Calu3 (cell line): ENCODE measurements at regions not wholly inside any gene's neighbourhood (a gene's known extent, or its start where the extent isn't known, plus 50 kb on each side); places are given as distances from the start of the nearest gene placed in this dataset.

ENCODE experiments used
- BruUV-seq: library from RNA; stranded (reverse); fragments of 400-500 nt; replicated peaks from 2 replicates; lab custom pipeline; 2021; lab: Mats Ljungman, UMichigan
- CTCF ChIA-PET: fragments of 300-600 bp; sonication (Branson Sonifier 250); formaldehyde crosslinking; loops from one replicate; lab custom pipeline; 2022; ENCODE audit warnings: antibody characterized with exemption; lab: Charles Lee
- DNase-seq: peaks from one replicate; pipeline ENCODE4 v3.0.0; 2022
- H3K27ac Mint-ChIP-seq: one replicate; pipeline ENCODE4 v1.8.0; 2022; ENCODE audit warnings: mixed read lengths; ENCODE audit not compliant: unreplicated experiment
- H3K27me3 Mint-ChIP-seq: one replicate; pipeline ENCODE4 v1.8.0; 2022; ENCODE audit warnings: mixed read lengths; ENCODE audit not compliant: unreplicated experiment
- H3K36me3 Mint-ChIP-seq: one replicate; pipeline ENCODE4 v1.8.0; 2022; ENCODE audit warnings: mild to moderate bottlenecking, moderate library complexity, mixed read lengths; ENCODE audit not compliant: insufficient read depth, unreplicated experiment
- H3K4me1 Mint-ChIP-seq: one replicate; pipeline ENCODE4 v1.8.0; 2022; ENCODE audit warnings: mild to moderate bottlenecking, low read depth, mixed read lengths; ENCODE audit not compliant: unreplicated experiment
- H3K4me3 Mint-ChIP-seq: one replicate; pipeline ENCODE4 v1.8.0; 2022; ENCODE audit warnings: mild to moderate bottlenecking, low read depth, moderate library complexity, mixed read lengths; ENCODE audit not compliant: unreplicated experiment
- H3K9me3 Mint-ChIP-seq: one replicate; pipeline ENCODE4 v1.8.0; 2022; ENCODE audit warnings: low read depth, mixed read lengths; ENCODE audit not compliant: unreplicated experiment
- intact Hi-C: fragments of 100-400 bp; cut with micrococcal nuclease; formaldehyde crosslinking; loops from one replicate; pipeline ENCODE4 v1.10.0; 2022; ENCODE audit not compliant: unreplicated experiment
- TF ChIP-seq, protein P1 (sequence below): fragments of 200-600 bp; IDR thresholded peaks from one replicate; pipeline ENCODE4 v1.8.0; 2022; ENCODE audit warnings: antibody characterized with exemption; ENCODE audit not compliant: unreplicated experiment

DNA sequence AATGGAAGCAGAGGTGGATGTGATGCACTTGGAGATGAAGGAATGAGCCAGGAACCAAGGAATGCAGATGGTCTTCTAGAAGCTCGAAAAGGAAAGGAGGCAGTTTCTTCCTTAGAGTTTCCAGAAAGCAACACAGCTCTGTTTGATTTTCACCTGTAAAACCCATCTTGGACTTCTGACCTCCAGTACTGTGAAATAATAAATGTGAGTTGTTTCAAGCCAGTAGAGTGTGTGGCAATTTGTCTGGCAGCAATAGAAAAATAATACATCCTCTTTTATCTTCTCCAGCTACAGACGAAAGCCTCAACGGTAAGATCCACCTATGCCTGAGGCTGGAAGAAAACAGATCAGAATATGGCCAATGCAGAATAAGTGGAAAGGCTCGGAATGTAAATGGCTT lies 199.7 kb downstream of the HINT1 start:
- H3K9me3 Mint-ChIP-seq, result no peaks in the 10 kb centered on the region
- no peaks in the 10 kb centered on the region for H3K36me3 Mint-ChIP-seq
- no peak overlapping the region for H3K27ac Mint-ChIP-seq
- no peak overlapping the region for H3K4me3 Mint-ChIP-seq
- intact Hi-C loops, result no loop called here
- H3K4me1 Mint-ChIP-seq, result no peaks in the 10 kb centered on the region
- CTCF ChIA-PET, result no interaction called here
- no peaks in the 10 kb centered on the region for H3K27me3 Mint-ChIP-seq
- no TSS peak for BruUV-seq
- TF ChIP-seq, protein P1, sequence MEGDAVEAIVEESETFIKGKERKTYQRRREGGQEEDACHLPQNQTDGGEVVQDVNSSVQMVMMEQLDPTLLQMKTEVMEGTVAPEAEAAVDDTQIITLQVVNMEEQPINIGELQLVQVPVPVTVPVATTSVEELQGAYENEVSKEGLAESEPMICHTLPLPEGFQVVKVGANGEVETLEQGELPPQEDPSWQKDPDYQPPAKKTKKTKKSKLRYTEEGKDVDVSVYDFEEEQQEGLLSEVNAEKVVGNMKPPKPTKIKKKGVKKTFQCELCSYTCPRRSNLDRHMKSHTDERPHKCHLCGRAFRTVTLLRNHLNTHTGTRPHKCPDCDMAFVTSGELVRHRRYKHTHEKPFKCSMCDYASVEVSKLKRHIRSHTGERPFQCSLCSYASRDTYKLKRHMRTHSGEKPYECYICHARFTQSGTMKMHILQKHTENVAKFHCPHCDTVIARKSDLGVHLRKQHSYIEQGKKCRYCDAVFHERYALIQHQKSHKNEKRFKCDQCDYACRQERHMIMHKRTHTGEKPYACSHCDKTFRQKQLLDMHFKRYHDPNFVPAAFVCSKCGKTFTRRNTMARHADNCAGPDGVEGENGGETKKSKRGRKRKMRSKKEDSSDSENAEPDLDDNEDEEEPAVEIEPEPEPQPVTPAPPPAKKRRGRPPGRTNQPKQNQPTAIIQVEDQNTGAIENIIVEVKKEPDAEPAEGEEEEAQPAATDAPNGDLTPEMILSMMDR, result no peak
- DNase-seq, result no peak

DNA sequence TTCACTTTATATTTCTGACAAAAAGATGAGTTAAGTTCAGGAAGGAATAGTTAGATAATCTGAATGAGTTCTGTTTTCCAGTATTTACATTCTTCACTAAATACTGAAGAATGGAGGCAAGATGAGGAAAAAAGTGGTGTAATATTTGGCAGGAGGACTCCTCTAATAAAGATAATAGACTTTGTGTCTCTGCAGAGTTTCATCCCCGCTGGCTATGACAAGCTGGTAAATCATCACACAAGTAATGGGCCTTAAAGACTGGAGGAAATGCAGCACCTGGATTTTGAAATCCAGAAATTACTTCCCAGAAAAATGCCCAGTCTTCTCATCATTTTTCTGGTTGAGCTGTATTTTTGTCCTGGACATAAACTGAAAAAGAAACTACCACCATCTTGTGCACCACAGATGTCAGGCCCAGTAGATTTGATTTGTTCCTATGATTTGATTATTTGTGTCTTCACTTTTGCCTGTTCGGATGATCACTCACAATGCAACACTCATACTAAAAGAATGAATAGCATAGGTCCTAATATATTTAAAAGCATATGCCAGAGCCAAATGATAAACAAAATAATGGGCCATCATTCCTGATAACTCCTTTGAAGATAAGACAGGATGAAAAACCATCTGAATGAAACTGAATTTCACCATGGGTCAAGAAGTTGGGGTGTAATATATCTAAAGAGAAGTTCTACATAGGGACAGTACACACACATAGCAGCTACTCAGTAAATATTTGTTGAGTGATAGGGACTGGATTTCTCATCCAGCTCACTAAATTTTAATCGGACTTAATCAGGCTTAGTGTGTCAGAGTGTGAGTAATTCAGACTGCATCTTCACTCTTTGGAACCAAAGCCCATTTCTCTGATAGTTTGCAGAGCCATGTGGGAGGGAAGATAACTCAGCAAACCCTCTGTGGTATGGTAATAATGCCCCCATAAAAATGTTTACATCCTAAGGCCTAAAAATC lies 200.5 kb downstream of the HINT1 start:
- intact Hi-C loops, result no loop called here
- no peaks in the 10 kb centered on the region for H3K36me3 Mint-ChIP-seq

DNA sequence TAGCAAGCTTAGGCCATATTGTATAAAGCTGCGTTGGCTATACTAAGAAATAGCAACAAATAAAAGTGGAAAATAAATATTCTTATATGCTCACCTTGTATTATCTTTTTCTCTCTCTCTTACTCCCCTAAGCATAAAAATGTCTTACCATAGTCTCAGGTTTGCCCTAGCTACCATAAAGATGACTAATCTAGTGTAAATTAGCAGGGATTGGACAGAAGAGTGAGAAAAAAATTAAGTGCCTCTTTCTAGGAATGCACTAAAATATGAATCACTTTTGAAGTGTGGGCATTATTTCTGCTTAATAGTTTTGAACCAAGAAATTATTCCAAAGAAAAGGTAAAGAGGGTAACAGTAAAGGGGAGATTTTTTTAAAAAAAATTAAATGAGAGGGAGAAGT lies 201.3 kb downstream of the HINT1 start:
- intact Hi-C loops, result no loop called here
- Mint-ChIP-seq H3K4me3 (no peak overlapping the region), H3K27ac (no peak overlapping the region), H3K9me3 (no peaks in the 10 kb centered on the region), H3K36me3 (no peaks in the 10 kb centered on the region), H3K4me1 (no peaks in the 10 kb centered on the region), H3K27me3 (no peaks in the 10 kb centered on the region)
- BruUV-seq, result no TSS peak
- no peak for DNase-seq
- TF ChIP-seq, protein P1, result no peak
- CTCF ChIA-PET, result no interaction called here

More for the DNA sequence above, 200.5 kb downstream of the HINT1 start:
- H3K4me3 Mint-ChIP-seq, result no peak overlapping the region
- no peak overlapping the region for H3K27ac Mint-ChIP-seq
- TF ChIP-seq, protein P1, result no peak
- CTCF ChIA-PET, result no interaction called here
- no peak for DNase-seq
- no peaks in the 10 kb centered on the region for H3K4me1 Mint-ChIP-seq
- H3K9me3 Mint-ChIP-seq, result no peaks in the 10 kb centered on the region
- no TSS peak for BruUV-seq
- no peaks in the 10 kb centered on the region for H3K27me3 Mint-ChIP-seq

DNA sequence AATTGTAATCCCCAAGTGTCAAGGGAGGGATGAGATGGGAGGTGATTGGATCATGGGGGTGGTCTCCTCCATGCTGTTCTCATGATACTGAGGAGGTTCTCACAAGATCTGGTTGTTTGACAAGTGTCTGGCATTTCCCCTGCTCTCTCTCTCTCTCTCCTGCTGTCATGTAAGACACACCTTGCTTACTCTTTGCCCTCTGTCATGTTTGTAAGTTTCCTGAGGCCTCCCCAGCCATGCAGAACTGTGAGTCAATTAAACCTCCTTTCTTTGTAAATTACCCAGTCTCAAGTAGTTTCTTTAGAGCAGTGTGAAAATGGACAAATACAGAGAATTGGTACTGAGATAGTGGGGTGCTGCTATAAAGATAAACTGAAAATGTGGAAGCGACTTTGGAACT lies 207.9 kb downstream of the HINT1 start:
- BruUV-seq, result no TSS peak
- no peaks in the 10 kb centered on the region for H3K4me1 Mint-ChIP-seq
- CTCF ChIA-PET, result no interaction called here
- H3K36me3 Mint-ChIP-seq, result no peaks in the 10 kb centered on the region
- H3K9me3 Mint-ChIP-seq, result no peaks in the 10 kb centered on the region
- H3K4me3 Mint-ChIP-seq, result no peak overlapping the region
- TF ChIP-seq, protein P1, result no peak
- DNase-seq, result no peak
- H3K27ac Mint-ChIP-seq, result no peak overlapping the region
- intact Hi-C loops, result no loop called here
- no peaks in the 10 kb centered on the region for H3K27me3 Mint-ChIP-seq
